ENCODE measurements at regions not wholly inside any gene's neighbourhood (a gene's known extent, or its start where the extent isn't known, plus 50 kb on each side); places are given as distances from the start of the nearest gene placed in this dataset.

DNA sequence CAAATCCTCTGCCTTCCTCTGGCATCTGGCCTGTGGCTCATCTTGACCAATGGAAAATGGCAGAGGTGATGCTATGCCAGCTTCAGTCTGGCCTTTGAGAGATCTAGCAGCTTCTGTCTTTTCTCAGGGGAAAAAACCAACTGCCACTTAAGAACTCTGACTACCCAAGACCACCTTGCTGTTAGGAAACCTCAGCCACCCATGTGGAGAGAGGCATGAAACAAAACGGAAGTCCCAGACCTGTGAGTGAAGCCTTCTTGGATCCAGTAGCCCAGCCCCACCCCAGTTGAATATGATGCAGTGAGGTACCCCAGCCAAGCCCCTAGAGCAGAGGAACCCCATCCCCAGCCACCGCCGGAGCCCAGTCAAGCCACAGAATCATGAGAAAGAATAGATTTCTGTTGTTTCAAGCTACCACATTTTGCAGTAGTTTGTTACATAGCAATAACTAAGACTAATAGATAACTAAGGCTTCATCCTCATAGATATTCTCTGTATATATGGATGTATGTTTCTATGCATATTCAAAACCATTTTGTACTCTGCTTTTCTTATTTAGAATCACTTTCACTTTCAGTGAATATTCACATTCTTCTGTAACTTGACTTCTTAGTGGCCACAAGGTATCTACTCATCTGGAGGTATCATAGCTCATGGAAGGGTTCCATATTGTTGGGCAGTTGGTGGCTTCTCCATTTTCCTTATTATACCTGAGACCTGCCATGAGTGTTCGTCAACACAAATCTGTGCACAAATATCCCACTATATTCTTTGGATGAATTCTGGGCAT is 142.1 kb downstream of the FBXO15 start:
- TF ChIP-seq, protein P1, sequence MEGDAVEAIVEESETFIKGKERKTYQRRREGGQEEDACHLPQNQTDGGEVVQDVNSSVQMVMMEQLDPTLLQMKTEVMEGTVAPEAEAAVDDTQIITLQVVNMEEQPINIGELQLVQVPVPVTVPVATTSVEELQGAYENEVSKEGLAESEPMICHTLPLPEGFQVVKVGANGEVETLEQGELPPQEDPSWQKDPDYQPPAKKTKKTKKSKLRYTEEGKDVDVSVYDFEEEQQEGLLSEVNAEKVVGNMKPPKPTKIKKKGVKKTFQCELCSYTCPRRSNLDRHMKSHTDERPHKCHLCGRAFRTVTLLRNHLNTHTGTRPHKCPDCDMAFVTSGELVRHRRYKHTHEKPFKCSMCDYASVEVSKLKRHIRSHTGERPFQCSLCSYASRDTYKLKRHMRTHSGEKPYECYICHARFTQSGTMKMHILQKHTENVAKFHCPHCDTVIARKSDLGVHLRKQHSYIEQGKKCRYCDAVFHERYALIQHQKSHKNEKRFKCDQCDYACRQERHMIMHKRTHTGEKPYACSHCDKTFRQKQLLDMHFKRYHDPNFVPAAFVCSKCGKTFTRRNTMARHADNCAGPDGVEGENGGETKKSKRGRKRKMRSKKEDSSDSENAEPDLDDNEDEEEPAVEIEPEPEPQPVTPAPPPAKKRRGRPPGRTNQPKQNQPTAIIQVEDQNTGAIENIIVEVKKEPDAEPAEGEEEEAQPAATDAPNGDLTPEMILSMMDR (IDR thresholded peaks at IDR 0.05) = no peak
- TF ChIP-seq POLR2A (IDR thresholded peaks at IDR 0.05) = no peak
